Ovary (tissue), 3 donors: ENCODE measurements at regions not wholly inside any gene's neighbourhood (a gene's known extent, or its start where the extent isn't known, plus 50 kb on each side); places are given as distances from the start of the nearest gene placed in this dataset.

Experiments
- CTCF ChIP-seq, 3 donors: fragments of 450-650 bp in 2 of 3; fragments of 200-600 bp in 1 of 3; IDR thresholded peaks; one replicate each; pipeline versions ENCODE4 v1.5.1 to v1.8.0; 2016 to 2022; ENCODE audit warnings: antibody characterized with exemption in 3 of 3, mild to moderate bottlenecking in 1 of 3
- EP300 ChIP-seq: sonication (generic); formaldehyde crosslinking; IDR thresholded peaks from one replicate; pipeline ENCODE4 v1.6.1; 2017; ENCODE audit warnings: antibody characterized with exemption
- POLR2A ChIP-seq: fragments of 450-650 bp; IDR thresholded peaks from one replicate; pipeline ENCODE4 v1.6.1; 2017; ENCODE audit warnings: antibody characterized with exemption, mild to moderate bottlenecking, moderate library complexity
- donor health status: DM: no; HTN: no; CAD: no.

GRCh38 chr10:94192974-94193373 is 169.8 kb downstream of the NOC3L start:
- TF ChIP-seq CTCF (IDR thresholded peaks at IDR 0.05) (no peak), POLR2A (no peak), EP300 (no peak)
